Right lobe of liver (tissue), 4 donors: ENCODE measurements at regions not wholly inside any gene's neighbourhood (a gene's known extent, or its start where the extent isn't known, plus 50 kb on each side); places are given as distances from the start of the nearest gene placed in this dataset.

Experiments
- CTCF ChIP-seq, 4 donors: fragments of 200-600 bp in 3 of 4; fragments of 450-650 bp in 1 of 4; IDR thresholded peaks; one replicate each; pipeline versions ENCODE4 v1.5.1 to v1.8.0; 2016 to 2022; ENCODE audit warnings: antibody characterized with exemption in 4 of 4, mild to moderate bottlenecking in 2 of 4
- POLR2A ChIP-seq: fragments of 450-650 bp; IDR thresholded peaks from one replicate; pipeline ENCODE4 v1.6.1; 2017; ENCODE audit warnings: antibody characterized with exemption, mild to moderate bottlenecking
- donor health status: DM: no; HTN: no; CAD: no.
- donor health status: DM: no; HTN: no; CAD: no.
- donor health status: DM: no; HTN: yes; CAD: no.

GRCh38 chr4:177119021-177119471, 190.6 kb upstream of the NEIL3 start:
- TF ChIP-seq CTCF (IDR thresholded peaks at IDR 0.05), result no peak
- TF ChIP-seq POLR2A, result no peak
